DOHH2 (cell line): ENCODE measurements at regions not wholly inside any gene's neighbourhood (a gene's known extent, or its start where the extent isn't known, plus 50 kb on each side); places are given as distances from the start of the nearest gene placed in this dataset.
"Not testable (repeated sequence)": the region's sequence is repeated elsewhere in the genome, so short reads cannot be mapped to it uniquely, and the experiment has no call there.

Source experiments
- CTCF ChIP-seq: fragments of 200-600 bp; sonication (generic); IDR thresholded peaks from one replicate; pipeline ENCODE4 v1.5.1; 2014; ENCODE audit warnings: antibody characterized with exemption, mild to moderate bottlenecking, low read depth, low read length; ENCODE audit not compliant: poor library complexity, severe bottlenecking
- EZH2phosphoT487 ChIP-seq: fragments of 200-600 bp; sonication (generic); IDR thresholded peaks from 2 replicates; pipeline ENCODE4 v1.6.1; 2017; ENCODE audit warnings: borderline replicate concordance, mild to moderate bottlenecking, antibody characterized with exemption, low read length, moderate library complexity, mixed read lengths

DNA sequence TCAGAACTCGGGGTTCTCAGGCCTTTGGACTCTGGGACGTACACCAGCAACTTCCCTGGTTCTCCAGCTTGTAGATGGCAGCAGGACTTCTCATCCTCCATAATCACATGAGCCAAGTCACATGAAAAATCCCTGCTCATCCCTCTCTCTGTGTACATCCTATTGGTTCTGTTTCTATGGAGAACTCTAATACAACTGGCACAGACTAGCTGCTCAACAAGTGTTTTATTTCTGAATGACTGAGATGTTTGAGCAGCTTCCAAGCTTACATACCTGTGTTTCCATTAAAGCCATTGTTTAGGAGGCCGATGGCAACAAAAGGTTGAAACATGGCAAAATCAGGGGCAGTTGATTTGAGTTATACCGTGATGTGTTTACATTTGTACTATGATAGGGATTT lies 122.2 kb upstream of the FAM20C start:
- TF ChIP-seq CTCF, EZH2phosphoT487: not testable (repeated sequence)
